HG03196 (cell line): ENCODE measurements at regions not wholly inside any gene's neighbourhood (a gene's known extent, or its start where the extent isn't known, plus 50 kb on each side); places are given as distances from the start of the nearest gene placed in this dataset.

Experiments
- ATAC-seq: cut with Tn5 transposase; IDR thresholded peaks from one replicate; pipeline ENCODE4 v1.9.1; 2021; ENCODE audit not compliant: unreplicated experiment

- ATAC-seq = no peak
Measured at GRCh38 chr5:56595566-56595965, 219.8 kb upstream of the MAP3K1 start.

GRCh38 chr5:56594792-56595191 is 220.6 kb upstream of the MAP3K1 start:
- no peak for ATAC-seq

GRCh38 chr5:56591081-56591480 is 224.3 kb upstream of the MAP3K1 start:
- ATAC-seq = no peak

GRCh38 chr5:56589481-56589860 is 225.9 kb upstream of the MAP3K1 start:
- no peak for ATAC-seq

GRCh38 chr5:56588636-56589480 is 226.5 kb upstream of the MAP3K1 start:
- peak; percentile 98 for ATAC-seq

- no peak for ATAC-seq
Measured at GRCh38 chr5:56588131-56588487, 227.2 kb upstream of the MAP3K1 start.

- no peak for ATAC-seq
Measured at GRCh38 chr5:56587381-56588130, 227.8 kb upstream of the MAP3K1 start.

GRCh38 chr5:56585999-56586691 is 229.2 kb upstream of the MAP3K1 start:
- ATAC-seq = no peak

- ATAC-seq = no peak
Measured at GRCh38 chr5:56585461-56585860, 229.9 kb upstream of the MAP3K1 start.

GRCh38 chr5:56581426-56581825 is 233.9 kb upstream of the MAP3K1 start:
- ATAC-seq = no peak

GRCh38 chr5:56580864-56581263 is 234.5 kb upstream of the MAP3K1 start:
- ATAC-seq = no peak

- no peak for ATAC-seq
Measured at GRCh38 chr5:56575821-56576220, 239.5 kb upstream of the MAP3K1 start.

- no peak for ATAC-seq
Measured at GRCh38 chr5:56574778-56575177, 240.6 kb upstream of the MAP3K1 start.

GRCh38 chr5:56569566-56569965 is 245.8 kb upstream of the MAP3K1 start:
- no peak for ATAC-seq

- no peak for ATAC-seq
Measured at GRCh38 chr5:56569076-56569475, 246.3 kb upstream of the MAP3K1 start.

GRCh38 chr5:56567278-56567677 is 248.1 kb upstream of the MAP3K1 start:
- no peak for ATAC-seq

GRCh38 chr5:56566374-56567249 is 248.7 kb upstream of the MAP3K1 start:
- ATAC-seq = no peak

- ATAC-seq = peak; percentile 67
Measured at GRCh38 chr5:56565644-56566043, 249.7 kb upstream of the MAP3K1 start.

- no peak for ATAC-seq
Measured at GRCh38 chr5:56565283-56565615, 250.1 kb upstream of the MAP3K1 start.

GRCh38 chr5:56564541-56565282 is 250.6 kb upstream of the MAP3K1 start:
- no peak for ATAC-seq
